HG02938 (cell line): ENCODE measurements at regions not wholly inside any gene's neighbourhood (a gene's known extent, or its start where the extent isn't known, plus 50 kb on each side); places are given as distances from the start of the nearest gene placed in this dataset.

Experiments
- ATAC-seq: cut with Tn5 transposase; IDR thresholded peaks from one replicate; pipeline ENCODE4 v1.9.1; 2021; ENCODE audit warnings: mild to moderate bottlenecking, moderate library complexity; ENCODE audit not compliant: unreplicated experiment

GRCh38 chr18:44187090-44187489 is 493.6 kb upstream of the SETBP1 start:
- ATAC-seq: no peak

- no peak for ATAC-seq
Observed at GRCh38 chr18:44195394-44196140, 485.1 kb upstream of the SETBP1 start.

- no peak for ATAC-seq
Observed at GRCh38 chr18:44197832-44198611, 482.7 kb upstream of the SETBP1 start.

- no peak for ATAC-seq
Observed at GRCh38 chr18:44198612-44199284, 481.9 kb upstream of the SETBP1 start.

- ATAC-seq: no peak
Observed at GRCh38 chr18:44213293-44213692, 467.4 kb upstream of the SETBP1 start.

GRCh38 chr18:44214396-44214795 is 466.3 kb upstream of the SETBP1 start:
- ATAC-seq: no peak

- ATAC-seq: no peak
Observed at GRCh38 chr18:44216169-44216568, 464.5 kb upstream of the SETBP1 start.

GRCh38 chr18:44227501-44227900 is 453.2 kb upstream of the SETBP1 start:
- ATAC-seq: no peak

GRCh38 chr18:44229693-44230108 is 451.0 kb upstream of the SETBP1 start:
- ATAC-seq: no peak

- ATAC-seq: no peak
Observed at GRCh38 chr18:44231936-44232335, 448.8 kb upstream of the SETBP1 start.

GRCh38 chr18:44232500-44232899 is 448.2 kb upstream of the SETBP1 start:
- ATAC-seq: no peak

- ATAC-seq: no peak
Observed at GRCh38 chr18:44238454-44238853, 442.2 kb upstream of the SETBP1 start.

GRCh38 chr18:44238911-44239310 is 441.8 kb upstream of the SETBP1 start:
- ATAC-seq: no peak

- ATAC-seq: no peak
Observed at GRCh38 chr18:44241020-44241419, 439.7 kb upstream of the SETBP1 start.

- ATAC-seq: no peak
Observed at GRCh38 chr18:44245019-44245418, 435.7 kb upstream of the SETBP1 start.

GRCh38 chr18:44246001-44246400 is 434.7 kb upstream of the SETBP1 start:
- no peak for ATAC-seq

- ATAC-seq: no peak
Observed at GRCh38 chr18:44258086-44258485, 422.6 kb upstream of the SETBP1 start.

- no peak for ATAC-seq
Observed at GRCh38 chr18:44258576-44258975, 422.1 kb upstream of the SETBP1 start.

GRCh38 chr18:44259610-44260009 is 421.1 kb upstream of the SETBP1 start:
- ATAC-seq: no peak

- no peak for ATAC-seq
Observed at GRCh38 chr18:44265437-44265836, 415.3 kb upstream of the SETBP1 start.

- no peak for ATAC-seq
Observed at GRCh38 chr18:44273298-44273697, 407.4 kb upstream of the SETBP1 start.

- ATAC-seq: no peak
Observed at GRCh38 chr18:44280479-44280878, 400.2 kb upstream of the SETBP1 start.
